Osteoblast (primary cell): ENCODE measurements at regions not wholly inside any gene's neighbourhood (a gene's known extent, or its start where the extent isn't known, plus 50 kb on each side); places are given as distances from the start of the nearest gene placed in this dataset.

ENCODE experiments used
- DNase-seq: peaks from one replicate; pipeline ENCODE4 v3.0.0; 2011; ENCODE audit warnings: low spot score, mixed read lengths; ENCODE audit not compliant: insufficient read length; ENCODE audit errors: missing footprints
- H2AFZ ChIP-seq: 2 replicates; pipeline ENCODE4 v1.6.0; 2011; ENCODE audit warnings: mild to moderate bottlenecking, low read length
- H3K27ac ChIP-seq: 2 replicates; pipeline ENCODE4 v1.5.1; 2011; ENCODE audit warnings: mild to moderate bottlenecking, low read depth, low read length, moderate library complexity
- H3K27me3 ChIP-seq: 2 replicates; pipeline ENCODE4 v1.6.0; 2012; ENCODE audit warnings: mild to moderate bottlenecking, control low read depth, inconsistent platforms, low read length, moderate library complexity; ENCODE audit not compliant: insufficient read depth
- H3K36me3 ChIP-seq: 2 replicates; pipeline ENCODE4 v1.5.1; 2011; ENCODE audit warnings: mild to moderate bottlenecking, low read length, control low read depth, moderate library complexity; ENCODE audit not compliant: insufficient read depth
- H3K4me1 ChIP-seq: 2 replicates; pipeline ENCODE4 v1.5.1; 2011; ENCODE audit warnings: mild to moderate bottlenecking, low read length, control low read depth, moderate library complexity; ENCODE audit not compliant: insufficient read depth
- H3K4me2 ChIP-seq: 2 replicates; pipeline ENCODE4 v1.6.0; 2011; ENCODE audit warnings: mild to moderate bottlenecking, low read length; ENCODE audit not compliant: insufficient read depth
- H3K4me3 ChIP-seq: fragments of 200-600 bp; sonication (generic); 3 replicates; pipeline ENCODE4 v1.5.1; 2012; ENCODE audit warnings: mild to moderate bottlenecking, low read length, inconsistent platforms; ENCODE audit not compliant: insufficient read depth
- H3K79me2 ChIP-seq: 2 replicates; pipeline ENCODE4 v1.6.0; 2012; ENCODE audit warnings: mild to moderate bottlenecking, low read length, control low read depth, inconsistent platforms; ENCODE audit not compliant: insufficient read depth
- H3K9me3 ChIP-seq: 2 replicates; pipeline ENCODE4 v1.5.1; 2011; ENCODE audit warnings: low read depth, low read length, control low read depth
- H4K20me1 ChIP-seq: 2 replicates; pipeline ENCODE4 v1.6.0; 2012; ENCODE audit warnings: mild to moderate bottlenecking, low read length, control low read depth; ENCODE audit not compliant: insufficient read depth
- CTCF ChIP-seq: IDR thresholded peaks from 2 replicates; pipeline ENCODE4 v1.5.1; 2011; ENCODE audit warnings: mild to moderate bottlenecking, low read depth, low read length, moderate library complexity; ENCODE audit errors: extremely low read depth

GRCh38 chr3:106587551-106587950, 718.7 kb upstream of the CBLB start:
- DNase-seq: no peak
- Histone ChIP-seq H3K27ac (no peak overlapping the region), H3K4me3 (no peak overlapping the region), H3K4me2 (no peak overlapping the region), H3K4me1 (peaks cover 17% of the 10 kb centered on the region), H3K27me3 (no peaks in the 10 kb centered on the region), H3K79me2 (no peaks in the 10 kb centered on the region), H2AFZ (no peak overlapping the region), H3K36me3 (no peaks in the 10 kb centered on the region), H3K9me3 (no peaks in the 10 kb centered on the region), H4K20me1 (no peaks in the 10 kb centered on the region)
- TF ChIP-seq CTCF: no peak

GRCh38 chr3:106588739-106589138, 719.9 kb upstream of the CBLB start:
- Histone ChIP-seq H3K4me3 (no peak overlapping the region), H3K27ac (no peak overlapping the region), H3K4me2 (no peak overlapping the region), H4K20me1 (no peaks in the 10 kb centered on the region), H3K27me3 (no peaks in the 10 kb centered on the region), H2AFZ (no peak overlapping the region), H3K79me2 (no peaks in the 10 kb centered on the region), H3K4me1 (peaks cover 15% of the 10 kb centered on the region), H3K9me3 (no peaks in the 10 kb centered on the region), H3K36me3 (no peaks in the 10 kb centered on the region)
- no peak for TF ChIP-seq CTCF
- no peak for DNase-seq

GRCh38 chr3:106589311-106589942, 720.6 kb upstream of the CBLB start:
- TF ChIP-seq CTCF: no peak
- Histone ChIP-seq H3K27me3 (no peaks in the 10 kb centered on the region), H3K4me2 (peak overlapping the region; percentile 4), H3K9me3 (no peaks in the 10 kb centered on the region), H3K27ac (no peak overlapping the region), H4K20me1 (no peaks in the 10 kb centered on the region), H2AFZ (no peak overlapping the region), H3K4me3 (no peak overlapping the region), H3K4me1 (peaks cover 8% of the 10 kb centered on the region), H3K79me2 (no peaks in the 10 kb centered on the region), H3K36me3 (no peaks in the 10 kb centered on the region)
- DNase-seq: no peak

GRCh38 chr3:106590216-106590615, 721.4 kb upstream of the CBLB start:
- Histone ChIP-seq H3K27ac (no peak overlapping the region), H3K36me3 (no peaks in the 10 kb centered on the region), H3K4me3 (no peak overlapping the region), H3K79me2 (no peaks in the 10 kb centered on the region), H2AFZ (no peak overlapping the region), H3K27me3 (no peaks in the 10 kb centered on the region), H4K20me1 (no peaks in the 10 kb centered on the region), H3K9me3 (no peaks in the 10 kb centered on the region), H3K4me2 (no peak overlapping the region), H3K4me1 (peaks cover 7% of the 10 kb centered on the region)
- no peak for TF ChIP-seq CTCF
- DNase-seq: no peak
